Pulmonary artery endothelial cell (primary cell): ENCODE measurements at regions not wholly inside any gene's neighbourhood (a gene's known extent, or its start where the extent isn't known, plus 50 kb on each side); places are given as distances from the start of the nearest gene placed in this dataset.

Source experiments
- DNase-seq: peaks from one replicate; pipeline ENCODE4 v3.0.0-alpha.2; 2011; ENCODE audit warnings: low read depth, low spot score

DNA sequence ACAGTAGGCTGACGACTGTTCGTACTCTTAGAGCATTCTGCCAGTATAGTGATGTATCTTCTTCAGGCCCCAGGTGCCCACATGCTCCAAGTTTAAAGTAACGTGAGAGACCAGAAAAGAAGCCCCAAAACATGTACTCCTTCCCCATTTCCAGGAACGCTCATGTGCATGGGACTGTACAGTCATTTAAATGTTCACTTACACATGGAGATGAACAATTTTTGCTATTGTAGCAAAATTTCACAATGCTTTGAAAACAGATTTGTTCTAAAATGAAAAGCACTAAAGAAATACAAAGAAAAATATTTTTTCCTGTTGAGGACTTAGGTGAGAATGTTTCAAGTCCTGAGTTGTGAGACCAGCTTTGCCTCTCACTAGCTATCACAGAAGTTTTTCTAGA is 269.3 kb upstream of the PRDM1 start:
- no peak for DNase-seq

- no peak for DNase-seq
Observed at GRCh38 chr6:105815661-105816555, 270.2 kb upstream of the PRDM1 start.

GRCh38 chr6:105814745-105815536 is 271.2 kb upstream of the PRDM1 start:
- DNase-seq = no peak

DNA sequence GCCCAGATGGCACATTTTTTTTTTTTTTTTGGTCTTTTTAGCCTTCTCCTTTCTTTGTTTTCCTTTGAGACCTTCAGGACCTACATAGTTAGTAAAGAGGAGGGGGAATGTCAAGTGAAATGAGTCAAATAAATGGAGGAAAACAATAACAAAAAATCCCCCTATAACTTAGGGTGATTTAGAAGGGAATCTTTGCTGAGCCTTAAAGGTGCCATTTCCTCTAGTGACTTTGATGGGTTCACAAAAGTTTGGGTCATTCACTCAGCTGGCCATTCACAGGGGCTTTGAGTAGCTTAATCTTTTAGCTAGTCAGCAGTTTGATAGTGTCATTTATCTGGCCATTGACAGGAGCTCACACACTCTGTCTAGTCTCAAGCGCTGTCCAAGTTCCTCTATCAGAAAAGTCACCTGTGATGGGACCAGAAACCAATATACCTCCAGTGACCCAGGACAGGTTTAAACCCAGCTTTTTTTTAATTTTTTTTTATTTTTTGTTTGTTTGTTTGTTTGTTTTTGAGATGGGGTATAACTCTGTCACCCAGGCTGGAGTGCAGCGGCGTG is 275.1 kb upstream of the PRDM1 start:
- DNase-seq = no peak

DNA sequence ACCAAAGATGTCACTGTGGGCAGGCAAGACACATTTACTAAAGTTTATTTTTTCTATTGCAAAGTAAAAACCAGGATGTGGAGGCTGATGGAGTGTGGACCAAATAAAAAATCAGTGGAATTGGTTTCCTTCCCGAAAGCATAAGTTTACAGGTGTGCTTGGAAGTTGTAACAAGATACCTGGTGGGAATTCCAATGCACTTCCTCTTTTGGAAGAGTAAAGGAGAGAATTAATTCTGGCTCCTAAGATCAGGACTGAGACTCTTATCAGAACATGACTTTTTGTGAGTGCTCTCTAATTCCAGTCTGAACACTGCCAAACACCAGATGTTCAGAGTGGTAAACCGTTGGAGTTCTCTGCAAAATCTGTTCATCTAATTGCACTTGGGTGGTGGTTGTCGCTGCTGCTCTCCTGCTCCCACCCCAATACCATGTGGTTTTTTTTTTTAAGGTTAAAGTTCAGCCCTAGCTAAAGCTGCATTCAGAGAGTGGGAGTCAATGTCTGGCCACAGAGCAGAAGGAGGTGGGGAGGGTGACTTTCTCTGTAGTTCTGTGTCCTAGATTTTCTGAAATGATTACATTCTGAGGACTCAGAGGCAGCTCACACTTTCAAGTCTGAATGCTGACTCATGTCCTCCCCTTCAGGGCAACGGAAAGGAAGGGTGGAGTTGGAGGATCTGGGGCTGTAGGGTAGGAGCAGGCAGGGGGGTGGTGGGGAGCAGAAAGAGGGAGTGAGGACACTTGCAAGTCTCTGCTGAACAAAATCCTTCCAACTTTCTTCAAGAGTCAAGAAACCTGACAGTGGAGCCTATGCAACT is 275.8 kb upstream of the PRDM1 start:
- DNase-seq = peak; percentile 4

DNA sequence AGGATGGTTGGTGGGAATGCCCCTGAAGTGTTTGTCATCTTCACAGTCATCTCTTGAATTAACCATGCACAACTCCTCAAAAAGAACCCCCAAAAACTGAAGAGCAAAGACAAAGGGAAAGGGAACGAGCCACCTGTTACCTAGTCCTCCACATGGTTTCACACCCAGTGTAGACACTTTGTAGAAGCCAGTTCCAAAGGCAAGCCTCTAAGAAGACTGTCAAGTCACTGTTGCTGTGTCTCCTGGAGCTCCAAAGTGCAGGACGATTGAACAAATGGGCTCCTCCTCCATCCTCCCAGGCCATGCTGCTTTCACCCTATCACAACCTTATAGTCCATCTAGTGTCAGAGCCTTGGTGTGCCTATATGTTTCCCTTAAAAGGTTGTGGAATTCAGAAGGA is 277.6 kb upstream of the PRDM1 start:
- no peak for DNase-seq

DNA sequence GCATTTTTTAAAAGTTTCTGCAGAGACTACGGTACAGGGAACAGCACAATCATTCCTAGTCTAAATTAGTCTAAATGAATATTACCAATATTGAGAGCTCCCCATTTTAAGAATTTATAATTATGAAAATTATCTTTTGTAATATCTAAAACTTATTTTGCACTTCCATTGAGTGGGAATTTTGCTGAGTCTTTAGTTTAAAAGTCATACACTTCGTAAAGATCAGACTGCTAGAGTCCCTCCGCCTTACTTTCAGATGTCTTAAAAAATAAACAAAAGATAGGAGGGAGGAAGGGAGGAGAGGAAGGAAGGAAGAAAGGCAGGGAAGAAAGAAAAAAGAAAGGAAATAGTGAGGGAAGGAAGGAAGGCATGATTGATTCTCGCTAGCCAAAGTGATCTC is 278.2 kb upstream of the PRDM1 start:
- no peak for DNase-seq

DNA sequence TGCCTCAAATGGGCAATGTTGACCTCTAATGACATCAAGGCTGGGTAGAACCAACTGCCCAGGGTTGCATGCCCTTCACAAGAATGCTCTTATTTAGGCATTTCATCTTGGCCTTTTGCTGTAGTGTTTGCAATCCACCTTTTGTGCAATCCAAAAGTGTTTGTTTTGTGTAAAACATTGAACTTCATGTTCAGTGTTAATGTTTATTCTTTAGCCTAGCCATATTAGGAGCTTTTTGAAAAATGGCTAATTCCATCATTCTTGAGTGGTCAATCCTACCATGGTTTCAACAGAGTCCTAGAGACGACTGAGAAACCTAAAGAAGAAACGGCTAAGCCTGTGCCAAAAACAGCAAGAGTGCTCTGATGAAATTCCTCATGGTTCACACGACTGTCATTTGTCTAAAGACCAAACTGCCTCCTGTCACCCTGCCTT is 279.6 kb upstream of the PRDM1 start:
- DNase-seq = no peak

GRCh38 chr6:105805501-105806023 is 280.6 kb upstream of the PRDM1 start:
- no peak for DNase-seq

- no peak for DNase-seq
Observed at GRCh38 chr6:105804424-105804823, 281.7 kb upstream of the PRDM1 start.

DNA sequence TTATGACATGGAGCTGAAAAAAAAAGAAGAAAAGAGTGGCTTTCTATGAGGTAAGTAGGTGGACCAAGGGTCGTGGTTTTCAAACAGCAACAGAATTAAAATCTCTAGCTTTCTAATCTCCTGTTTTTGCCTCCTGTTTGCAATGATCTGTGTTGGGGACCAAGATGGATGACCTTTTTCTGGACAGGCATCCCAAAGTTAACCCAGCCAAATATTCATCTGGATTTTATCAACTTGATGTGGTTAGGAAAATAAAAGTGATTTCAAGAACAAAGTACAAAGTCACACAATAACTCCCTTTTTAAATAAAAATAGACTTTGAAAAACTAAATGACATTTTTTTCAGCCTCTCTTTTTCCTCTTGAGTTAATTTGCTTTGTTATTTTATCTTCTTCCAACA is 282.1 kb upstream of the PRDM1 start:
- DNase-seq = no peak

DNA sequence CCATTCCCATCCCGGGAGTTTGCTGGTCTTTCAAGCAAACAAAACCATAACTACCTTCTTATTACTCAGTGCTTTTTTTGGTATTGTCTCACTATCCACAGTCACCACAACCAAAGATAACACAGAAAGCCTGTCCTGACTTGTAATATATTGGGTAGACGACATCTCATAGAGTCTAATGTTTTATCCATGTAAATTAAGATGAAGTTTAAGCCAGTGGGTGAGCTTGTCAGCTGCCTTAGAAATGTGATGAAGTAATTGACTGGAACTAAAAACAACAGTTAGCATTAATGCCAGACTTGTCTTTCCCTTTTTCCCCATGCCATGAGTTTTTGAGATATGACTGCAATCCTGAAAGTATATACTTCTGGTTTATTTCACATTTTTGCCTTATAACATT is 282.7 kb upstream of the PRDM1 start:
- no peak for DNase-seq

DNA sequence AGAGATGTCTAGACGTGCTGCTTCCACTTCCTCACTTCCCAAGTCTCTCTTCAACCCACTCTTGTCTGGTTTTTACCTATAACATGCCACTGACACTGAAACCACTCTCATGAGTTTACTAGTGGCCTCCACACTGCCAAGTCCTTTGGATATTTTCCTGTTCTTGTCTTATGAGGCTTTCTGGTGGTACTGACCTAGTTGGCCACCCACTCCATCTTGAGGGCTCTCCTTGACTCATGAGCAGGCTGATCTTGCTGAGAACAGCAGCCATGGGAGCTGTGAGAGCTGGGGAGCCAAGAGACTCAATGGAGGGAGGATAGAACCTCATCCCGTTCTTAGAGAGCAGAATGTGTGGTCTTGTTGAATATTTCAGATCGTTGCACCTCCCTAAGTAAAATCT is 283.4 kb upstream of the PRDM1 start:
- no peak for DNase-seq

GRCh38 chr6:105800871-105801270 is 285.3 kb upstream of the PRDM1 start:
- DNase-seq = no peak

- DNase-seq = no peak
Observed at GRCh38 chr6:105800398-105800797, 285.7 kb upstream of the PRDM1 start.

DNA sequence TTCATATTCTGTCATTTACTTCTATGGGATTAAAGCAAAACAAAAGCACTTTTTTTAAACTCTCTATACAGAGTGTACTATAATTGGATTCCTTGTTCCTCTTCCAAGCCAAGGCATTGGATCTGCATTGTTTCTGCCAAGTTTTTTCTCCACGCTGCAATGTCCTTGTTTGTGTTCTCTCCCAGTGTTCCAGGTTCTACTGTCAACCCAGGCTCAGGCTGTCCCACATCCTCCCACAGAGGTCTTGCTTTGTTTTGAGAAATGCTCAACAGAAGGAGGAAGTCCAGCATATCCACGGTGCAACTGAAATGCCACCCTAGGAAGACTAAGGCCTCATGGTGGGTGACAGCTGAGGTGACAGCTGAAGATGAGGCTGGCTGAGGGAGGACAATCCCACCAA is 287.1 kb upstream of the PRDM1 start:
- DNase-seq = no peak

GRCh38 chr6:105797983-105798453 is 288.1 kb upstream of the PRDM1 start:
- no peak for DNase-seq

DNA sequence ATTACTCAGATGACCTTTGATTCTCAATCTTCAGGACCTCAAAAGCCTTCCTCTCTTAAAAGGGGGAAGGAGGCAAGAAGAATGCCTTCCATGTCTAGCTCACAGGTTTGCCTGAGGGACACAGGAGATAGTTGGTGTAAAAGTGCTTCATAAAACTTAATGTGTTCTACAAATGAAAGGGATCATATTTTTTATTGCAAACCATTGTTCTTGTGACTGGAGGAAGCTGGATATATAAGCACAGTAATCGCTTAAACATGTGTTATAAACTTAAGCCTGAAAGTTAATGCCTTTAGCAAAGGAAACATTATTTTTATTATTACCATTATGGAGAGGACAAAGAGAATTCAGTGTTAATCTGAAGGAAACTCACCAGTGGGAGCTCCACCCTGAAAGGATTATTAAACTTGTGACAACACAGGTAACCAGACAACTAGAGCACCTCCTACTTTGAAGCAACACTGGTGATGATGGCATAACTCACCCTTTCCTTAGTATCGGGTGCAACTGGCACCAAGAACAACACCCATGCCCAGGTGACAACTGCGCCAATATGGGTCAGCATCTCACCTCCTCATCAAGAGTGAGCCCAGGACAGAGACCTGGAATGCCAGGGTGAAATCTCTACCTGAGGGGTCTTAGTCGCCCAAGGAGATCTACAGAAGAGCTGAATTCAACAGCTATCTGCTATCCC is 288.7 kb upstream of the PRDM1 start:
- no peak for DNase-seq

DNA sequence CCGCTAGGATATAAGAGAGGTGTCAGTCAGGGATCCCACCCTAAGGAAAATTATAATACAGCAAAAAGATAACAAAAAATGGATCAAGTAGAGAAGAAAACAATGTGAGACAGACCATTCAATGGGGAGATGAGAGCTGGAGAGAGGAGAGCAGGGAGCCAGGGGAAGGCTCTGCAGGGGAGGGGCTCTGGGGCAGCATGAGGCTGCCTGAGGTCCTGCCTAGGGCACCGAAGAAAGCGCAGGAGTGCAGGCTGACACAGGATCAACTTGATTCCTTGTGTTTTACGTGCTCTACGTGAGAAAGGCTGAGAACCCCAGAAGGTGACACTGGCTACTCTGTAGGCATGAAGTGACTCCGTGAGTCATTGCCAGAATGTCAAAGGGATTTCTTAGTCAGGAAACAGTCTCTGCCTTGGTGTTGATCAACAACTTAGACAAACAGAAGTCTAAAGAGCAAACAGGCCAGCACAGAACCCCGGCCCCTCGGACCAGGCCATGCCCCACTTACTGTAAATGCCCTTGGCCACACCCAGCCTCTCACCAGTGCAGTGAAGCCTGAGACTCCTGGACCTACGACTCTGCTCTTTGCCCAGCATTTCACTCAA is 290.1 kb upstream of the PRDM1 start:
- no peak for DNase-seq

DNA sequence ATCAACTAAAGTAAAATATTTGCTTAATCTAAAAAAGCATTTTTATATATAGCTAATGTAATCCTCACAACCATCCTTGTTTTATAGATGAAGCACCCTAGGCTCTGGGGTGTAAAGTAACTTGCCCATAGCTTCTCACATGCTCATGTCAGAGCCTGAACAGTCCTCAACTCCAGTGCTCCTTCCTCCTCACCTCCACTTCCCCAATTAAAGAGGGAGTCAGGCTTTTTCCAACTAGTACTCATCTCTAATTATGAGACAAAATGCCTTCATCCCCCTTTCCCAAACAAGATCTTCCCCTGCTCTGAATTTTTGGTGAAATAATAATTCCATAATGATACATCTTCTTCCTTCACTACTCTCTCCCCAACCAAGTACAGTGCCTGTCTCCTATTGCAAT is 290.8 kb upstream of the PRDM1 start:
- DNase-seq = no peak
